ENCODE measurements at regions not wholly inside any gene's neighbourhood (a gene's known extent, or its start where the extent isn't known, plus 50 kb on each side); places are given as distances from the start of the nearest gene placed in this dataset.

- Mint-ChIP-seq H3K27ac (no peak overlapping the region), H3K9me3 (no peaks in the 10 kb centered on the region), H3K4me3 (no peak overlapping the region), H3K4me1 (peaks cover 7% of the 10 kb centered on the region), H3K36me3 (ENCODE audit: low read depth) (no peaks in the 10 kb centered on the region), H3K27me3 (ENCODE audit: low read depth, poor library complexity) (peaks cover 10% of the 10 kb centered on the region)
- TF ChIP-seq CTCF (IDR thresholded peaks at IDR 0.05): no peak
- DNase-seq: no peak
Observed at GRCh38 chrX:42678133-42678532, 99.8 kb downstream of the PPP1R2C start.

- no peak for TF ChIP-seq CTCF (IDR thresholded peaks at IDR 0.05)
- H3K4me1 Mint-ChIP-seq: no peaks in the 10 kb centered on the region
- peaks cover 32% of the 10 kb centered on the region for H3K9me3 Mint-ChIP-seq
- H3K27me3 Mint-ChIP-seq (ENCODE audit: low read depth, poor library complexity): peaks cover 10% of the 10 kb centered on the region
- no peak overlapping the region for H3K4me3 Mint-ChIP-seq
- no peak overlapping the region for H3K27ac Mint-ChIP-seq
- DNase-seq: no peak
- no peaks in the 10 kb centered on the region for H3K36me3 Mint-ChIP-seq (ENCODE audit: low read depth)
Observed at GRCh38 chrX:42673301-42673810, 104.6 kb downstream of the PPP1R2C start.

GRCh38 chrX:42664680-42665079 is 113.3 kb downstream of the PPP1R2C start:
- no peak for DNase-seq
- no peak for TF ChIP-seq CTCF (IDR thresholded peaks at IDR 0.05)
- Mint-ChIP-seq H3K4me3 (no peak overlapping the region), H3K27me3 (ENCODE audit: low read depth, poor library complexity) (peaks cover 3% of the 10 kb centered on the region), H3K27ac (no peak overlapping the region), H3K36me3 (ENCODE audit: low read depth) (no peaks in the 10 kb centered on the region), H3K9me3 (peaks cover 43% of the 10 kb centered on the region), H3K4me1 (no peaks in the 10 kb centered on the region)

GRCh38 chrX:42628471-42628870 is 149.5 kb downstream of the PPP1R2C start:
- Mint-ChIP-seq H3K36me3 (ENCODE audit: low read depth) (no peaks in the 10 kb centered on the region), H3K27ac (no peak overlapping the region), H3K9me3 (peaks cover 4% of the 10 kb centered on the region), H3K27me3 (ENCODE audit: low read depth, poor library complexity) (peaks cover under 1% of the 10 kb centered on the region), H3K4me3 (no peak overlapping the region), H3K4me1 (no peaks in the 10 kb centered on the region)
- DNase-seq: no peak
- TF ChIP-seq CTCF (IDR thresholded peaks at IDR 0.05): no peak

- no peak overlapping the region for H3K27ac Mint-ChIP-seq
- H3K9me3 Mint-ChIP-seq: peaks cover 4% of the 10 kb centered on the region
- no peak for DNase-seq
- TF ChIP-seq CTCF (IDR thresholded peaks at IDR 0.05): no peak
- no peaks in the 10 kb centered on the region for H3K4me1 Mint-ChIP-seq
- H3K36me3 Mint-ChIP-seq (ENCODE audit: low read depth): no peaks in the 10 kb centered on the region
- H3K27me3 Mint-ChIP-seq (ENCODE audit: low read depth, poor library complexity): peaks cover 3% of the 10 kb centered on the region
- no peak overlapping the region for H3K4me3 Mint-ChIP-seq
Observed at GRCh38 chrX:42627891-42628290, 150.1 kb downstream of the PPP1R2C start.

GRCh38 chrX:42624524-42624923 is 153.4 kb downstream of the PPP1R2C start:
- H3K36me3 Mint-ChIP-seq (ENCODE audit: low read depth): no peaks in the 10 kb centered on the region
- no peaks in the 10 kb centered on the region for H3K9me3 Mint-ChIP-seq
- H3K27me3 Mint-ChIP-seq (ENCODE audit: low read depth, poor library complexity): peaks cover 7% of the 10 kb centered on the region
- no peak for DNase-seq
- TF ChIP-seq CTCF (IDR thresholded peaks at IDR 0.05): no peak
- no peaks in the 10 kb centered on the region for H3K4me1 Mint-ChIP-seq
- H3K4me3 Mint-ChIP-seq: no peak overlapping the region
- no peak overlapping the region for H3K27ac Mint-ChIP-seq

Measured in nephron progenitor cell (in vitro differentiated cells).